ENCODE measurements at regions not wholly inside any gene's neighbourhood (a gene's known extent, or its start where the extent isn't known, plus 50 kb on each side); places are given as distances from the start of the nearest gene placed in this dataset.

- no peak for TF ChIP-seq CTCF (IDR thresholded peaks at IDR 0.05)
- TF ChIP-seq POLR2A (IDR thresholded peaks at IDR 0.05): no peak
Measured at GRCh38 chr7:81534446-81534845, 235.4 kb downstream of the HGF start.

All from adrenal gland (tissue), 5 donors.